ENCODE measurements at regions not wholly inside any gene's neighbourhood (a gene's known extent, or its start where the extent isn't known, plus 50 kb on each side); places are given as distances from the start of the nearest gene placed in this dataset.

GRCh38 chr19:31804668-31805067, 455.4 kb upstream of the TSHZ3 start:
- DNase-seq (ENCODE audit: low spot score), result no peak

GRCh38 chr19:31810536-31811109, 461.4 kb upstream of the TSHZ3 start:
- DNase-seq (ENCODE audit: low spot score), result no peak

GRCh38 chr19:31817971-31818797, 468.9 kb upstream of the TSHZ3 start:
- DNase-seq (ENCODE audit: low spot score), result no peak

- no peak for DNase-seq (ENCODE audit: low spot score)
Measured at GRCh38 chr19:31818798-31819105, 469.5 kb upstream of the TSHZ3 start.

- no peak for DNase-seq (ENCODE audit: low spot score)
Measured at GRCh38 chr19:31819837-31820236, 470.6 kb upstream of the TSHZ3 start.

GRCh38 chr19:31821346-31821745, 472.1 kb upstream of the TSHZ3 start:
- DNase-seq (ENCODE audit: low spot score), result no peak

- no peak for DNase-seq (ENCODE audit: low spot score)
Measured at GRCh38 chr19:31825134-31826094, 476.2 kb upstream of the TSHZ3 start.

- no peak for DNase-seq (ENCODE audit: low spot score)
Measured at GRCh38 chr19:31826325-31826724, 477.1 kb upstream of the TSHZ3 start.

GRCh38 chr19:31831421-31832175, 482.4 kb upstream of the TSHZ3 start:
- DNase-seq (ENCODE audit: low spot score), result no peak

GRCh38 chr19:31832176-31832548, 482.9 kb upstream of the TSHZ3 start:
- DNase-seq (ENCODE audit: low spot score), result no peak

GRCh38 chr19:31834070-31834469, 484.8 kb upstream of the TSHZ3 start:
- DNase-seq (ENCODE audit: low spot score), result no peak

GRCh38 chr19:31838163-31838815, 489.1 kb upstream of the TSHZ3 start:
- no peak for DNase-seq (ENCODE audit: low spot score)

GRCh38 chr19:31840371-31840770, 491.1 kb upstream of the TSHZ3 start:
- no peak for DNase-seq (ENCODE audit: low spot score)

GRCh38 chr19:31841755-31842154, 492.5 kb upstream of the TSHZ3 start:
- no peak for DNase-seq (ENCODE audit: low spot score)

- DNase-seq (ENCODE audit: low spot score), result no peak
Measured at GRCh38 chr19:31863122-31863521, 482.3 kb upstream of the ZNF507 start.

GRCh38 chr19:31874313-31874712, 471.1 kb upstream of the ZNF507 start:
- DNase-seq (ENCODE audit: low spot score), result no peak

- DNase-seq (ENCODE audit: low spot score), result no peak
Measured at GRCh38 chr19:31875591-31875990, 469.8 kb upstream of the ZNF507 start.

GRCh38 chr19:31880283-31880682, 465.1 kb upstream of the ZNF507 start:
- no peak for DNase-seq (ENCODE audit: low spot score)

GRCh38 chr19:31881988-31882387, 463.4 kb upstream of the ZNF507 start:
- no peak for DNase-seq (ENCODE audit: low spot score)

GRCh38 chr19:31882709-31883108, 462.7 kb upstream of the ZNF507 start:
- no peak for DNase-seq (ENCODE audit: low spot score)

GRCh38 chr19:31883296-31883990, 462.0 kb upstream of the ZNF507 start:
- no peak for DNase-seq (ENCODE audit: low spot score)

All from GM03348 (cell line).